ENCODE measurements at regions not wholly inside any gene's neighbourhood (a gene's known extent, or its start where the extent isn't known, plus 50 kb on each side); places are given as distances from the start of the nearest gene placed in this dataset.

GRCh38 chr1:5514527-5515183 lies 477.6 kb downstream of the NPHP4 start:
- DNase-seq, result no peak

- DNase-seq, result no peak
Measured at GRCh38 chr1:5513846-5514526, 478.2 kb downstream of the NPHP4 start.

GRCh38 chr1:5513179-5513578 lies 479.0 kb downstream of the NPHP4 start:
- no peak for DNase-seq

GRCh38 chr1:5511381-5512097 lies 480.7 kb downstream of the NPHP4 start:
- no peak for DNase-seq

- DNase-seq, result no peak
Measured at GRCh38 chr1:5509664-5510452, 482.4 kb downstream of the NPHP4 start.

GRCh38 chr1:5508669-5509330 lies 483.4 kb downstream of the NPHP4 start:
- no peak for DNase-seq

- DNase-seq, result no peak
Measured at GRCh38 chr1:5507340-5507739, 484.9 kb downstream of the NPHP4 start.

- no peak for DNase-seq
Measured at GRCh38 chr1:5506634-5507033, 485.6 kb downstream of the NPHP4 start.

GRCh38 chr1:5505944-5506343 lies 486.3 kb downstream of the NPHP4 start:
- DNase-seq, result no peak

GRCh38 chr1:5504364-5504740 lies 487.9 kb downstream of the NPHP4 start:
- DNase-seq, result no peak

- DNase-seq, result no peak
Measured at GRCh38 chr1:5503556-5504363, 488.5 kb downstream of the NPHP4 start.

GRCh38 chr1:5502311-5503194 lies 489.7 kb downstream of the NPHP4 start:
- DNase-seq, result no peak

- DNase-seq, result no peak
Measured at GRCh38 chr1:5501206-5501930, 490.9 kb downstream of the NPHP4 start.

- no peak for DNase-seq
Measured at GRCh38 chr1:5500541-5500940, 491.7 kb downstream of the NPHP4 start.

- DNase-seq, result no peak
Measured at GRCh38 chr1:5497503-5497902, 494.7 kb downstream of the NPHP4 start.

- DNase-seq, result no peak
Measured at GRCh38 chr1:5495596-5496410, 496.4 kb downstream of the NPHP4 start.

- no peak for DNase-seq
Measured at GRCh38 chr1:5494518-5494917, 497.7 kb downstream of the NPHP4 start.

GRCh38 chr1:5493851-5494311 lies 498.3 kb downstream of the NPHP4 start:
- DNase-seq, result no peak

- no peak for DNase-seq
Measured at GRCh38 chr1:5493275-5493674, 498.9 kb downstream of the NPHP4 start.

Data from GOT3 (cell line).